ENCODE measurements at regions not wholly inside any gene's neighbourhood (a gene's known extent, or its start where the extent isn't known, plus 50 kb on each side); places are given as distances from the start of the nearest gene placed in this dataset.

DNA sequence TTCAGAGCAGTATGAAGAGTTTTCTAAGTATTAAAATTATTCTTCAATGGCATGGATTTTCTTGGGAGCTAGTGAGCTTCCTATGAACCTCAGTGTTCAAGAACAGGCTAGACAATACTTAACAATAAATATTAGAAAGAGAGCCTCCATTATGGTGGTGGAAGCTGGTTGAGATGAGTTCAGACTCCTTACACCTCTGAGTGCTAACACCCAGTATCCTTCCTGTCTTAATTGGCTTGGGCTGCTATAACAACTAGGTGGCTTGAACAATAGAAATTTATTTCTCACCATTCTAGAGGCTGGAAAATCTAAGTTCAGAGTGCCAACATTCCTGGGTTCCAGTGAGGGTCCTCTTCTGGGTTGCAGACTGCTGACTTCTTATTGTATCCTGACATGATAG is 369.4 kb upstream of the HNRNPA3 start:
- TF ChIP-seq MZF1 (tag by site-specific recombination; IDR thresholded peaks at IDR 0.05; ENCODE audit: borderline replicate concordance): no peak
- TF ChIP-seq, protein P1, sequence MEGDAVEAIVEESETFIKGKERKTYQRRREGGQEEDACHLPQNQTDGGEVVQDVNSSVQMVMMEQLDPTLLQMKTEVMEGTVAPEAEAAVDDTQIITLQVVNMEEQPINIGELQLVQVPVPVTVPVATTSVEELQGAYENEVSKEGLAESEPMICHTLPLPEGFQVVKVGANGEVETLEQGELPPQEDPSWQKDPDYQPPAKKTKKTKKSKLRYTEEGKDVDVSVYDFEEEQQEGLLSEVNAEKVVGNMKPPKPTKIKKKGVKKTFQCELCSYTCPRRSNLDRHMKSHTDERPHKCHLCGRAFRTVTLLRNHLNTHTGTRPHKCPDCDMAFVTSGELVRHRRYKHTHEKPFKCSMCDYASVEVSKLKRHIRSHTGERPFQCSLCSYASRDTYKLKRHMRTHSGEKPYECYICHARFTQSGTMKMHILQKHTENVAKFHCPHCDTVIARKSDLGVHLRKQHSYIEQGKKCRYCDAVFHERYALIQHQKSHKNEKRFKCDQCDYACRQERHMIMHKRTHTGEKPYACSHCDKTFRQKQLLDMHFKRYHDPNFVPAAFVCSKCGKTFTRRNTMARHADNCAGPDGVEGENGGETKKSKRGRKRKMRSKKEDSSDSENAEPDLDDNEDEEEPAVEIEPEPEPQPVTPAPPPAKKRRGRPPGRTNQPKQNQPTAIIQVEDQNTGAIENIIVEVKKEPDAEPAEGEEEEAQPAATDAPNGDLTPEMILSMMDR (tag by site-specific recombination; IDR thresholded peaks at IDR 0.05): no peak
